ENCODE measurements at regions not wholly inside any gene's neighbourhood (a gene's known extent, or its start where the extent isn't known, plus 50 kb on each side); places are given as distances from the start of the nearest gene placed in this dataset.

DNA sequence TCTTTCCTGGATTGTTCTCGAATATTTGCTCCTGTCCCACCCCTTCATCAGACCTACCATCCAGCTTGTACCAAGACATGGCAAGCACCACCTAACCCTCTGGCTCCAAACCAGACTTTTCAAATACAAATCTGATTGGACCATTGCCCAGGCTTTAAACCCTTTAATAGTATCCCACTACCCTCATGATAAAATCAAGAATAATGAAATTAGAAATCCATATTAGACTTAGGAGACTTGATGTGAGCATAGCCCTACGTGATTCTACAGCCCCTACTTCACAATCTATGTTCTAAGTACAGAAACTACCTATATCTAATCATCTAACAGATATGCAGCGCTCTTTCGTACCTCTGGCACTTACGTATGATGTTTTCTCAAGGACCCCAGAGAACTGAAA lies 375.2 kb upstream of the CPEB2 start:
- H3K9me3 ChIP-seq (ENCODE audit: low read depth), result no peaks in the 10 kb centered on the region
- peaks cover 3% of the 10 kb centered on the region for H3K27me3 Mint-ChIP-seq (ENCODE audit: insufficient read depth, low read depth)
- H3K4me3 Mint-ChIP-seq, result no peak overlapping the region
- no peaks in the 10 kb centered on the region for H3K27me3 ChIP-seq
- no peaks in the 10 kb centered on the region for H3F3A ChIP-seq (ENCODE audit: low read depth)
- H3K79me2 ChIP-seq (ENCODE audit: low read depth), result no peaks in the 10 kb centered on the region
- H3K9ac ChIP-seq, result no peak overlapping the region
- no peak overlapping the region for H3K4me2 ChIP-seq
- no peaks in the 10 kb centered on the region for H3K36me3 ChIP-seq
- H3K27ac ChIP-seq, result no peak overlapping the region
- no peaks in the 10 kb centered on the region for H3K36me3 Mint-ChIP-seq
- H3K4me1 ChIP-seq, result peaks cover 4% of the 10 kb centered on the region
- H2AFZ ChIP-seq (replicated peaks), result no peak overlapping the region
- no peak overlapping the region for H3K27ac Mint-ChIP-seq
- H4K20me1 ChIP-seq (ENCODE audit: low read depth), result no peaks in the 10 kb centered on the region
- H3K4me3 ChIP-seq, result no peak overlapping the region
- H3K9me3 Mint-ChIP-seq, result no peaks in the 10 kb centered on the region
- DNase-seq (ENCODE audit: low spot score), result no peak
- TF ChIP-seq, protein P1, sequence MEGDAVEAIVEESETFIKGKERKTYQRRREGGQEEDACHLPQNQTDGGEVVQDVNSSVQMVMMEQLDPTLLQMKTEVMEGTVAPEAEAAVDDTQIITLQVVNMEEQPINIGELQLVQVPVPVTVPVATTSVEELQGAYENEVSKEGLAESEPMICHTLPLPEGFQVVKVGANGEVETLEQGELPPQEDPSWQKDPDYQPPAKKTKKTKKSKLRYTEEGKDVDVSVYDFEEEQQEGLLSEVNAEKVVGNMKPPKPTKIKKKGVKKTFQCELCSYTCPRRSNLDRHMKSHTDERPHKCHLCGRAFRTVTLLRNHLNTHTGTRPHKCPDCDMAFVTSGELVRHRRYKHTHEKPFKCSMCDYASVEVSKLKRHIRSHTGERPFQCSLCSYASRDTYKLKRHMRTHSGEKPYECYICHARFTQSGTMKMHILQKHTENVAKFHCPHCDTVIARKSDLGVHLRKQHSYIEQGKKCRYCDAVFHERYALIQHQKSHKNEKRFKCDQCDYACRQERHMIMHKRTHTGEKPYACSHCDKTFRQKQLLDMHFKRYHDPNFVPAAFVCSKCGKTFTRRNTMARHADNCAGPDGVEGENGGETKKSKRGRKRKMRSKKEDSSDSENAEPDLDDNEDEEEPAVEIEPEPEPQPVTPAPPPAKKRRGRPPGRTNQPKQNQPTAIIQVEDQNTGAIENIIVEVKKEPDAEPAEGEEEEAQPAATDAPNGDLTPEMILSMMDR (IDR thresholded peaks at IDR 0.05), result no peak
- no peak for TF ChIP-seq EZH2 (IDR thresholded peaks at IDR 0.05)
- no peak for TF ChIP-seq EZH2phosphoT487 (IDR thresholded peaks at IDR 0.05)
- peaks cover 8% of the 10 kb centered on the region for H3K4me1 Mint-ChIP-seq

DNA sequence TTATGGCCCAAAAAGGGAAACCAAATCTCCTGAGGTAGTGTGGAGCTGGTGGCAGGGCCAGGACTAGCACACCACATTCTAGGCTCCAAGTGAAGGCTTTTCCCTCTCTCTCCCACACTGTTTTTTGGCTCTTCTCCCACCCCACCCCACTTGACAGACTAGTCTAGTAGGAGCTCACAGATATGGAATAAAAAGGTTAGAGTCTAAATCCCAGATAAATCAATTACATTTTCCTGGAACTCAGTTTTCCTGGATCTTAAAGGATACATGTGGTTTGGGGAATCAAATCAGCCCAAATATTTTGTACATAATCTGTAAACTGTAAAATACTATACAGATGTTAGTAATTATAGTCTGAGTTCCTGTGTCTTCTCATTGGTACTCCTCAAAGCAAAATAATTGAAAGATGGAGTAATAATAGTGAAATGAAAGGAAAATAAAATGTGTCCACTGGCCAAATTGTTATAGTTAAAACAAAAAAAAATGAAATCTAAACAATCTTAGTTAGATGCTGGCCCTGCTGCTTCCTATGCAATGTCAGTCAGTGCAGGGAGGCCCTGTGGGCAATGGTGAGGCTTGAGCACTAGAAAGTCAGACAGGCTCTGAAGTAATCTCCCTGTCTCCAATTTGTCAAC lies 370.4 kb upstream of the CPEB2 start:
- Mint-ChIP-seq H3K4me3 (no peak overlapping the region), H3K27me3 (ENCODE audit: insufficient read depth, low read depth) (no peaks in the 10 kb centered on the region), H3K9me3 (peaks cover 18% of the 10 kb centered on the region), H3K27ac (no peak overlapping the region), H3K4me1 (no peaks in the 10 kb centered on the region), H3K36me3 (peaks cover 2% of the 10 kb centered on the region)
- H3K9me3 ChIP-seq (ENCODE audit: low read depth), result no peaks in the 10 kb centered on the region
- H3K9ac ChIP-seq, result no peak overlapping the region
- DNase-seq (ENCODE audit: low spot score), result no peak
- H3K36me3 ChIP-seq, result no peaks in the 10 kb centered on the region
- no peak overlapping the region for H2AFZ ChIP-seq (replicated peaks)
- H3K4me2 ChIP-seq, result no peak overlapping the region
- H3K27me3 ChIP-seq, result no peaks in the 10 kb centered on the region
- no peak for TF ChIP-seq EZH2phosphoT487 (IDR thresholded peaks at IDR 0.05)
- TF ChIP-seq, protein P1 (IDR thresholded peaks at IDR 0.05), result no peak
- TF ChIP-seq EZH2 (IDR thresholded peaks at IDR 0.05), result no peak
- no peaks in the 10 kb centered on the region for H3F3A ChIP-seq (ENCODE audit: low read depth)
- H3K4me1 ChIP-seq, result no peaks in the 10 kb centered on the region
- no peaks in the 10 kb centered on the region for H4K20me1 ChIP-seq (ENCODE audit: low read depth)
- H3K27ac ChIP-seq, result no peak overlapping the region
- no peaks in the 10 kb centered on the region for H3K79me2 ChIP-seq (ENCODE audit: low read depth)
- no peak overlapping the region for H3K4me3 ChIP-seq

DNA sequence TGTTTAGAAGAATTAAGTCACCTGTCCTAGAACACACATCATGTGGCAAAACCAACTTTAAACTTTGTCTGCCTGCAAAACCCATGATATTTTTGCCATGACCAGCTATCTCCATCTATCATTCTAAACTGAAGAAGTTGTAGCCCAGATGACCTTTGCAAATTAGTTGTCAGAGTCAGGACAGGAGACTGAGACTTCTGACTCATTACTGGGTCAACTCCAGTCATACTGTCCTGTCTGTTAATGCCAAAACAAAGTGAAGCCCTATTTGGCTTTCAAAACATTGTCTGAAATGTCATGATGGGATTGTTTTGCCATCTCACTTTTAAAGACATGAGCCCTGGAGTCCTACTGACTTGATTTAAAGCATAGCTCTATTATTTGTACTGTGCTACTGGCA lies 365.7 kb upstream of the CPEB2 start:
- H3K4me3 ChIP-seq, result no peak overlapping the region
- no peaks in the 10 kb centered on the region for H3K27me3 ChIP-seq
- no peaks in the 10 kb centered on the region for H3K9me3 ChIP-seq (ENCODE audit: low read depth)
- H3K36me3 Mint-ChIP-seq, result peaks cover 2% of the 10 kb centered on the region
- no peak overlapping the region for H3K4me3 Mint-ChIP-seq
- no peaks in the 10 kb centered on the region for H3K79me2 ChIP-seq (ENCODE audit: low read depth)
- H3K9ac ChIP-seq, result no peak overlapping the region
- H3K36me3 ChIP-seq, result no peaks in the 10 kb centered on the region
- H4K20me1 ChIP-seq (ENCODE audit: low read depth), result no peaks in the 10 kb centered on the region
- H3K27me3 Mint-ChIP-seq (ENCODE audit: insufficient read depth, low read depth), result peaks cover 2% of the 10 kb centered on the region
- no peak overlapping the region for H3K27ac ChIP-seq
- H3K4me1 Mint-ChIP-seq, result peaks cover 5% of the 10 kb centered on the region
- H2AFZ ChIP-seq (replicated peaks), result no peak overlapping the region
- H3K27ac Mint-ChIP-seq, result no peak overlapping the region
- peaks cover 6% of the 10 kb centered on the region for H3K4me1 ChIP-seq
- H3K9me3 Mint-ChIP-seq, result peaks cover 18% of the 10 kb centered on the region
- H3K4me2 ChIP-seq, result no peak overlapping the region
- no peaks in the 10 kb centered on the region for H3F3A ChIP-seq (ENCODE audit: low read depth)
- TF ChIP-seq EZH2 (IDR thresholded peaks at IDR 0.05), result no peak
- TF ChIP-seq, protein P1 (IDR thresholded peaks at IDR 0.05), result no peak
- no peak for TF ChIP-seq EZH2phosphoT487 (IDR thresholded peaks at IDR 0.05)
- DNase-seq (ENCODE audit: low spot score), result no peak
